ENCODE measurements at regions not wholly inside any gene's neighbourhood (a gene's known extent, or its start where the extent isn't known, plus 50 kb on each side); places are given as distances from the start of the nearest gene placed in this dataset.

- TF ChIP-seq ZFP36 (IDR thresholded peaks at IDR 0.05; ENCODE audit: borderline replicate concordance, partially characterized antibody) (no peak), CHD2 (IDR thresholded peaks at IDR 0.05; ENCODE audit: low read length, partially characterized antibody) (no peak), HDAC2 (IDR thresholded peaks at IDR 0.05) (no peak)
- TF ChIP-seq, protein P1, sequence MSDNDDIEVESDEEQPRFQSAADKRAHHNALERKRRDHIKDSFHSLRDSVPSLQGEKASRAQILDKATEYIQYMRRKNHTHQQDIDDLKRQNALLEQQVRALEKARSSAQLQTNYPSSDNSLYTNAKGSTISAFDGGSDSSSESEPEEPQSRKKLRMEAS (IDR thresholded peaks at IDR 0.05): no peak
Measured at GRCh38 chr2:60174146-60174545, 379.3 kb downstream of the BCL11A start (continued).

GRCh38 chr2:60172801-60173200, 380.7 kb downstream of the BCL11A start:
- ATAC-seq (no peak), FAIRE-seq (no peak), DNase-seq (ENCODE audit: low read depth in 1 of 2, low spot score in 1 of 2) (no peak)
- Histone ChIP-seq H3K9me3 (no peaks in the 10 kb centered on the region), H3K4me1 (no peaks in the 10 kb centered on the region), H3K4me2 (no peak overlapping the region), H3K27ac (no peak overlapping the region), H3K4me3 (no peak overlapping the region)
- CTCF ChIA-PET: no interaction called here
- POLR2A ChIA-PET: no interaction called here
- TF ChIP-seq FOSL2 (IDR thresholded peaks at IDR 0.05) (no peak), FOSL2 (CRISPR knock-in tag; IDR thresholded peaks at IDR 0.05) (no peak), EHMT2 (IDR thresholded peaks at IDR 0.05; ENCODE audit: low read depth) (no peak), FOXS1 (CRISPR knock-in tag; IDR thresholded peaks at IDR 0.05) (no peak), RAD21 (conservative IDR thresholded peaks at IDR 0.05 in 1 of 2, IDR thresholded peaks at IDR 0.05 in 1 of 2) (no peak), POLR2A (IDR thresholded peaks at IDR 0.05; ENCODE audit: low read length) (no peak), TFCP2L1 (CRISPR knock-in tag; IDR thresholded peaks at IDR 0.05) (no peak), MAZ (IDR thresholded peaks at IDR 0.05; ENCODE audit: borderline replicate concordance, low read depth, low read length) (no peak), RARB (CRISPR knock-in tag; IDR thresholded peaks at IDR 0.05) (no peak)
- WGBS (ENCODE audit: missing lambda C conversion rate): 6% methylated on average over 3 of the region's 3 CpGs

- ATAC-seq (no peak), DNase-seq (ENCODE audit: low read depth in 1 of 2, low spot score in 1 of 2) (no peak), FAIRE-seq (no peak)
- POLR2A ChIA-PET: no interaction called here
- CTCF ChIA-PET: no interaction called here
- no peak overlapping the region for H3K4me3 ChIP-seq
- H3K4me2 ChIP-seq: no peak overlapping the region
- H3K27ac ChIP-seq: no peak overlapping the region
- WGBS (ENCODE audit: missing lambda C conversion rate): under 1% methylated on average over 3 of the region's 3 CpGs
- TF ChIP-seq RARB (CRISPR knock-in tag; IDR thresholded peaks at IDR 0.05): no peak
- no peak for TF ChIP-seq PHF8 (IDR thresholded peaks at IDR 0.05; ENCODE audit: borderline replicate concordance, low read depth)
- no peak for TF ChIP-seq NFE2L2 (conservative IDR thresholded peaks at IDR 0.05; ENCODE audit: low read length)
- no peak for TF ChIP-seq CEBPB (IDR thresholded peaks at IDR 0.05)
- TF ChIP-seq CTCF (IDR thresholded peaks at IDR 0.05): no peak
- no peak for TF ChIP-seq FOXS1 (CRISPR knock-in tag; IDR thresholded peaks at IDR 0.05)
- TF ChIP-seq, protein P2, sequence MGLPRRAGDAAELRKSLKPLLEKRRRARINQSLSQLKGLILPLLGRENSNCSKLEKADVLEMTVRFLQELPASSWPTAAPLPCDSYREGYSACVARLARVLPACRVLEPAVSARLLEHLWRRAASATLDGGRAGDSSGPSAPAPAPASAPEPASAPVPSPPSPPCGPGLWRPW (IDR thresholded peaks at IDR 0.05): no peak
- TF ChIP-seq, protein P3, sequence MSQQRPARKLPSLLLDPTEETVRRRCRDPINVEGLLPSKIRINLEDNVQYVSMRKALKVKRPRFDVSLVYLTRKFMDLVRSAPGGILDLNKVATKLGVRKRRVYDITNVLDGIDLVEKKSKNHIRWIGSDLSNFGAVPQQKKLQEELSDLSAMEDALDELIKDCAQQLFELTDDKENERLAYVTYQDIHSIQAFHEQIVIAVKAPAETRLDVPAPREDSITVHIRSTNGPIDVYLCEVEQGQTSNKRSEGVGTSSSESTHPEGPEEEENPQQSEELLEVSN (IDR thresholded peaks at IDR 0.05; ENCODE audit: borderline replicate concordance, low read depth): no peak
- no peak for TF ChIP-seq RFX5 (IDR thresholded peaks at IDR 0.05)
- TF ChIP-seq, protein P1 (IDR thresholded peaks at IDR 0.05): no peak
- no peak for TF ChIP-seq SREBF2 (IDR thresholded peaks at IDR 0.05)
- H3K4me1 ChIP-seq: no peaks in the 10 kb centered on the region
- no peaks in the 10 kb centered on the region for H3K9me3 ChIP-seq
Measured at GRCh38 chr2:60170272-60170671, 383.2 kb downstream of the BCL11A start.

DNA sequence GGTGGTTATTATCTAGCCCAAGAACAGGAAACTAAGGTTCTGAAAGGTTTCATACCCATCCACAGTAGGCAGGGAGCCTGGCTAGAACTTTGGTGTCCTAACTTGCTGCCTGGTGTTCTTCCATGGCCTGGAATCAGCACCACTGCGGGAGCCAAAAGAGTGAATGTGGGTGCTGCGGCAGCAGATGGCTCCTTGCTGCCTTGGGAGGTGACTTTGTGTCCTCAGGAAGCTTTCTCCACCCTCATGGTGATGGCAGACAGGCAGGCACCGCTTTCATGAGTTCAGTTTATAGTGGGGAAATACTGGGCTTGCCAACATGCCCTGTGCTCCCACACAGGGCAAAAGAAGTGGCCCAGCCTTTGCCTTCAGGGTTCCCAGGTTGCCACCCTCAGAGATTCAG, 385.2 kb downstream of the BCL11A start:
- WGBS (ENCODE audit: missing lambda C conversion rate): 0% methylated on average over 1 of the region's 3 CpGs
- H3K4me2 ChIP-seq: no peak overlapping the region
- POLR2A ChIA-PET: no interaction called here
- ATAC-seq (no peak), DNase-seq (ENCODE audit: low read depth in 1 of 2, low spot score in 1 of 2) (no peak), FAIRE-seq (no peak)
- H3K27ac ChIP-seq: no peak overlapping the region
- CTCF ChIA-PET: no interaction called here
- no peak overlapping the region for H3K4me3 ChIP-seq
- no peaks in the 10 kb centered on the region for H3K4me1 ChIP-seq
- no peaks in the 10 kb centered on the region for H3K9me3 ChIP-seq
- TF ChIP-seq CTCF (IDR thresholded peaks at IDR 0.05) (no peak), TP53 (CRISPR knock-in tag; IDR thresholded peaks at IDR 0.05) (no peak), HDAC2 (IDR thresholded peaks at IDR 0.05) (no peak), CHD2 (IDR thresholded peaks at IDR 0.05; ENCODE audit: low read length, partially characterized antibody) (no peak), TFCP2L1 (CRISPR knock-in tag; IDR thresholded peaks at IDR 0.05) (no peak), ZC3H11A (IDR thresholded peaks at IDR 0.05) (no peak), FOSB (CRISPR knock-in tag; IDR thresholded peaks at IDR 0.05) (no peak), ZFP36 (IDR thresholded peaks at IDR 0.05; ENCODE audit: borderline replicate concordance, partially characterized antibody) (no peak), NR3C1 (IDR thresholded peaks at IDR 0.05) (no peak)
- TF ChIP-seq, protein P3 (IDR thresholded peaks at IDR 0.05; ENCODE audit: borderline replicate concordance, low read depth): no peak
- TF ChIP-seq, protein P2 (IDR thresholded peaks at IDR 0.05): no peak
- TF ChIP-seq, protein P4, sequence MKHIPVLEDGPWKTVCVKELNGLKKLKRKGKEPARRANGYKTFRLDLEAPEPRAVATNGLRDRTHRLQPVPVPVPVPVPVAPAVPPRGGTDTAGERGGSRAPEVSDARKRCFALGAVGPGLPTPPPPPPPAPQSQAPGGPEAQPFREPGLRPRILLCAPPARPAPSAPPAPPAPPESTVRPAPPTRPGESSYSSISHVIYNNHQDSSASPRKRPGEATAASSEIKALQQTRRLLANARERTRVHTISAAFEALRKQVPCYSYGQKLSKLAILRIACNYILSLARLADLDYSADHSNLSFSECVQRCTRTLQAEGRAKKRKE (CRISPR knock-in tag; IDR thresholded peaks at IDR 0.05; ENCODE audit: low read depth): no peak

All from A549 (cell line).